ENCODE measurements at regions not wholly inside any gene's neighbourhood (a gene's known extent, or its start where the extent isn't known, plus 50 kb on each side); places are given as distances from the start of the nearest gene placed in this dataset.

DNA sequence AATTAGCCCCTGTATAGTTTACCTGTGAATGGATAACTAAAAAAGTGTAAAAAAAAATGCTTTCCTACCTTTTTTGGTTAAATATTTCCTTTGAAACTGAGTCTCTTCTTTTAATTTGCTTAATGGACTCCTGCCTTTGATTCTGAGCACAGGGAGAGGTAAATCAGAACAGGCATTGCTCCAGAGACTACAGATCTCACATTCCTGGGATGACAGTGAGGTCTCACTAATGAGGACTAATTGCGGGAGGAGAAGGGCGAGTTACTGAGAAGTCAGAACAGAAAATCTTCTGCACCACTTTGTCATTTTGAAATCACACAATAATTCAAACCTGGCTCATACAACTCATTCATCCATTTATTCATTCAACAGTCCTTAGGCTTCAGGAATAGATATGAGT is 437.0 kb upstream of the ASIC2 start:
- Histone ChIP-seq H3K79me2 (ENCODE audit: low read length) (no peaks in the 10 kb centered on the region), H4K20me1 (ENCODE audit: insufficient read depth, low read length) (0 out of 2 replicates have a peak, but pooled peaks cover 5% of the 10 kb centered on the region), H3K27ac (ENCODE audit: low read length) (no peak overlapping the region), H3K4me2 (ENCODE audit: low read length) (no peak overlapping the region), H3K36me3 (replicated peaks; ENCODE audit: low read depth, low read length) (no peaks in the 10 kb centered on the region), H3K9me3 (ENCODE audit: insufficient read depth, low read length) (no peaks in the 10 kb centered on the region), H3K4me1 (ENCODE audit: low read length) (no peaks in the 10 kb centered on the region), H3K27me3 (ENCODE audit: low read depth, low read length) (peaks cover 40% of the 10 kb centered on the region), H3K4me3 (ENCODE audit: low read length) (no peak overlapping the region), H2AFZ (ENCODE audit: low read depth, low read length) (no peak overlapping the region), H3K9ac (ENCODE audit: low read length) (no peak overlapping the region)
- TF ChIP-seq, protein P1, sequence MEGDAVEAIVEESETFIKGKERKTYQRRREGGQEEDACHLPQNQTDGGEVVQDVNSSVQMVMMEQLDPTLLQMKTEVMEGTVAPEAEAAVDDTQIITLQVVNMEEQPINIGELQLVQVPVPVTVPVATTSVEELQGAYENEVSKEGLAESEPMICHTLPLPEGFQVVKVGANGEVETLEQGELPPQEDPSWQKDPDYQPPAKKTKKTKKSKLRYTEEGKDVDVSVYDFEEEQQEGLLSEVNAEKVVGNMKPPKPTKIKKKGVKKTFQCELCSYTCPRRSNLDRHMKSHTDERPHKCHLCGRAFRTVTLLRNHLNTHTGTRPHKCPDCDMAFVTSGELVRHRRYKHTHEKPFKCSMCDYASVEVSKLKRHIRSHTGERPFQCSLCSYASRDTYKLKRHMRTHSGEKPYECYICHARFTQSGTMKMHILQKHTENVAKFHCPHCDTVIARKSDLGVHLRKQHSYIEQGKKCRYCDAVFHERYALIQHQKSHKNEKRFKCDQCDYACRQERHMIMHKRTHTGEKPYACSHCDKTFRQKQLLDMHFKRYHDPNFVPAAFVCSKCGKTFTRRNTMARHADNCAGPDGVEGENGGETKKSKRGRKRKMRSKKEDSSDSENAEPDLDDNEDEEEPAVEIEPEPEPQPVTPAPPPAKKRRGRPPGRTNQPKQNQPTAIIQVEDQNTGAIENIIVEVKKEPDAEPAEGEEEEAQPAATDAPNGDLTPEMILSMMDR (IDR thresholded peaks at IDR 0.05; ENCODE audit: low read depth, low read length), result no peak
- no peak for TF ChIP-seq EZH2phosphoT487 (IDR thresholded peaks at IDR 0.05; ENCODE audit: low read depth)

DNA sequence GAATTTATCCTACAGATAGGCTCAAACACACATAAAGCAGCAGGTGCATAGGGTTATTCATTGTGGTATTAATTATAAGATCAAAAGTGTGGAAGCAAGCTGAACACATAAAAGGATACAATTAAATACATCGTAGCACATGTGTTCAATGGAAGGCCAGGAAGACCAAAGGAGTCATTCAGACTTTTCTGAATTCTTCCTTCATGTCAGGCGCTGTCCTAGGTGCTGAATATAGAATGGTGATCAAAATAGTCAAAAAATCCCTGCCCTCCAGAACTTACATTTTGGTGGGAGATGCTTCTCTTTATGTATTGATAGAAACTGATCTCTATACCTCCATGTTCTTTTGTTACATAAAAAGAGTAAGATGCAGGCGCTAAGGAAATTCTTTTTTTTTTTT is 439.0 kb upstream of the ASIC2 start:
- TF ChIP-seq, protein P1 (IDR thresholded peaks at IDR 0.05; ENCODE audit: low read depth, low read length), result no peak
- no peak for TF ChIP-seq EZH2phosphoT487 (IDR thresholded peaks at IDR 0.05; ENCODE audit: low read depth)
- Histone ChIP-seq H3K27me3 (ENCODE audit: low read depth, low read length) (peaks cover 36% of the 10 kb centered on the region), H2AFZ (ENCODE audit: low read depth, low read length) (no peak overlapping the region), H4K20me1 (ENCODE audit: insufficient read depth, low read length) (0 out of 2 replicates have a peak, but pooled peaks cover 5% of the 10 kb centered on the region), H3K36me3 (replicated peaks; ENCODE audit: low read depth, low read length) (no peaks in the 10 kb centered on the region), H3K27ac (ENCODE audit: low read length) (no peak overlapping the region), H3K4me3 (ENCODE audit: low read length) (no peak overlapping the region), H3K79me2 (ENCODE audit: low read length) (no peaks in the 10 kb centered on the region), H3K4me1 (ENCODE audit: low read length) (no peaks in the 10 kb centered on the region), H3K4me2 (ENCODE audit: low read length) (no peak overlapping the region), H3K9ac (ENCODE audit: low read length) (no peak overlapping the region), H3K9me3 (ENCODE audit: insufficient read depth, low read length) (no peaks in the 10 kb centered on the region)

DNA sequence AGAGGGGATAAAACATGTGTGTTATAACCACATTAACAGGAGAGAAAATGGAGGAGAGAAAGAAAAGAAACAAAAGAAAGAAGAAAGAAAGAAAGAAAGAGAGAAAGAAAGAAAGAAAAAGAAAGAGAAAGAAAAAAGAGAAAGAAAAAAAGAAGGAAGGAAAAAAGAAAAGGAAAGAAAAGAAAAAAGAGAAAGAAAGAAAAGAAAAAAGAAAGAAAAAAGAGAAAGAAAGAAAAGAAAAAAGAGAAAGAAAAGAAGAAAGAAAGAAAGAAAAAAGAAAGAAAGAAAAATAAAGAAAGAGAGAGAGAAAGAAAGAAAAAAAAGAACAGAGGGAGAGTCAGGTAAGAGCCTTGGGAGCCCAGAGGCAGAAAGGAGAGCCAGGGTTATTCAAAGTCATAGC is 446.6 kb upstream of the ASIC2 start:
- no peaks in the 10 kb centered on the region for H3K36me3 ChIP-seq (replicated peaks; ENCODE audit: low read depth, low read length)
- H3K9ac ChIP-seq (ENCODE audit: low read length), result no peak overlapping the region
- H4K20me1 ChIP-seq (ENCODE audit: insufficient read depth, low read length), result no peaks in the 10 kb centered on the region
- H3K4me2 ChIP-seq (ENCODE audit: low read length), result no peak overlapping the region
- no peaks in the 10 kb centered on the region for H3K9me3 ChIP-seq (ENCODE audit: insufficient read depth, low read length)
- H3K4me3 ChIP-seq (ENCODE audit: low read length), result no peak overlapping the region
- H3K27me3 ChIP-seq (ENCODE audit: low read depth, low read length), result peaks cover 26% of the 10 kb centered on the region
- no peaks in the 10 kb centered on the region for H3K4me1 ChIP-seq (ENCODE audit: low read length)
- H2AFZ ChIP-seq (ENCODE audit: low read depth, low read length), result no peak overlapping the region
- TF ChIP-seq EZH2phosphoT487 (IDR thresholded peaks at IDR 0.05; ENCODE audit: low read depth), result no peak
- TF ChIP-seq, protein P1 (IDR thresholded peaks at IDR 0.05; ENCODE audit: low read depth, low read length), result no peak
- no peak overlapping the region for H3K27ac ChIP-seq (ENCODE audit: low read length)
- no peaks in the 10 kb centered on the region for H3K79me2 ChIP-seq (ENCODE audit: low read length)

DNA sequence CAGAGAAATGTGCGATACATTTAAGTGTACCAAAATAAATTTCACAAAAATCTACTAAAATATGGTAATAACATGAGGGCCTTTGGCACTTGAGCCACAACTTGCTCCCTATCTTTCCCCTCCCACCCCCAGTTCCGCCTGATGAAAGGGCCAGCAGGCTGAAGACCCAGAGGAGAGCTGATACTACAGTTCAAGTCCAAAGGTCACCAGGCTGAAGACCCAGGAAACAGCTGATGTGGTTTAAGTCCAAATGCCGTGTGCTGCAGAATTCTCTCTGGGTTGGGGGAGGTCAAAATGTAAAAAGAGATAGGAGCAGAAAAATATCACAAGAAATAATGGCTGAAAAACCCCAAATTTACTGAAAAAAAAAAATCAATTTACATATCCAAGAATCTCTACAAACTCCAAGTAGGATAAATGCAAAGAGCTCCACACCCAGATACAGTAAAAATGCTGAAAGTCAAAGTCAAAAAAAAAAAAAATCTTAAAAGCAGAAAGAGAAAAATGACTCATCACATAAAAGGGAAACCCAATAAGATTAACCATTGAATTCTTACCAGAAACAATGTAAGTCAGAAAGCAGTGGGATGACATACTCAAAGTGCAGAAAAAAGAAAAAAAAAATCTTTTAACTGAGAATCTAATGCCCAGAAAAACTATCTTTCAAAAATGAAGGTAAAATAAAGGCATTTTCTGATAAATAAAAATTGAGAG is 452.1 kb upstream of the ASIC2 start:
- Histone ChIP-seq H3K27me3 (ENCODE audit: low read depth, low read length) (peaks cover 33% of the 10 kb centered on the region), H3K27ac (ENCODE audit: low read length) (no peak overlapping the region), H3K9ac (ENCODE audit: low read length) (no peak overlapping the region), H3K9me3 (ENCODE audit: insufficient read depth, low read length) (no peaks in the 10 kb centered on the region), H3K4me1 (ENCODE audit: low read length) (no peaks in the 10 kb centered on the region), H3K79me2 (ENCODE audit: low read length) (no peaks in the 10 kb centered on the region), H3K36me3 (replicated peaks; ENCODE audit: low read depth, low read length) (no peaks in the 10 kb centered on the region), H3K4me2 (ENCODE audit: low read length) (no peak overlapping the region), H3K4me3 (ENCODE audit: low read length) (no peak overlapping the region), H4K20me1 (ENCODE audit: insufficient read depth, low read length) (no peaks in the 10 kb centered on the region), H2AFZ (ENCODE audit: low read depth, low read length) (no peak overlapping the region)
- TF ChIP-seq, protein P1 (IDR thresholded peaks at IDR 0.05; ENCODE audit: low read depth, low read length), result no peak
- no peak for TF ChIP-seq EZH2phosphoT487 (IDR thresholded peaks at IDR 0.05; ENCODE audit: low read depth)

Data from OCI-LY3 (cell line).